GM19023 (cell line): ENCODE measurements at regions not wholly inside any gene's neighbourhood (a gene's known extent, or its start where the extent isn't known, plus 50 kb on each side); places are given as distances from the start of the nearest gene placed in this dataset.

Source experiments
- ATAC-seq: cut with Tn5 transposase; IDR thresholded peaks from one replicate; pipeline ENCODE4 v1.9.1; 2021; ENCODE audit warnings: mild to moderate bottlenecking, moderate library complexity; ENCODE audit not compliant: unreplicated experiment

DNA sequence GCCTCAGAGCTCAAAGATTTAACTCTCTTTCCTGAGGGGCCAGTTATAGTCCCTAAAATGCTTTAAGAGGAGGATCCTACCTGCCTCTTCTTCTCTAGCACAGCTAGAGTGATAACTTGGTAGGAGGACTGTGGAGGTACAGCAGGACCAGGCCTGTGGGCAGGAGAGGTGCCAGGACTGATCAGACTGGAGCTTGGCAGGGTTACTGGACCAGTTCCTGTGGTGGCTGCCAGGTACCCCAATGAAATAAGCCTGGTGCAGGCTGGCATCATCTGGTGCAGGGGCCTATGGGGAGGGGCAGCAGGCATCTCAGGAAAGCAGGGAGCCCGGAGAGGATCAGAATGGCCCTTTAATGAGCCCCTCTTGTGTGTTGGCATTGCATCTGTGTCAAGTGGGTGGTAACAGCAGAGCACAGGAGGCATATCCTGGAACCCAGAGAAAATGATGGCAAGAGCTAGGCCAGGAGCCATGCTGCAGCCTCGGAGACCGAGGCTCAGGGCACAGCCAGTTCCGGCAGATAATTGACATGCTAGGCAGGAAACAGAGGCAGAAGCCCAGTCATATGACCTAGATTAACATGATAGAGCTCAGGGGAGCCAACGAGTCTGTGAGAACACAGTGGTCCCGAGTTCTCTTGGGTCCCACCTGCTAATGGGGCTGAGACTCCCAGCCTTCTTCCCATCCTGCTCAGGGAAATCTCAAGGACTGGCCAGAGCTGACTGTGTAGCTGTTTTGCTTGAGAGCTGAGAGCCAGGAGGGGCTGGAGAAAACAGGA lies 187.5 kb upstream of the ZBED5 start:
- no peak for ATAC-seq

DNA sequence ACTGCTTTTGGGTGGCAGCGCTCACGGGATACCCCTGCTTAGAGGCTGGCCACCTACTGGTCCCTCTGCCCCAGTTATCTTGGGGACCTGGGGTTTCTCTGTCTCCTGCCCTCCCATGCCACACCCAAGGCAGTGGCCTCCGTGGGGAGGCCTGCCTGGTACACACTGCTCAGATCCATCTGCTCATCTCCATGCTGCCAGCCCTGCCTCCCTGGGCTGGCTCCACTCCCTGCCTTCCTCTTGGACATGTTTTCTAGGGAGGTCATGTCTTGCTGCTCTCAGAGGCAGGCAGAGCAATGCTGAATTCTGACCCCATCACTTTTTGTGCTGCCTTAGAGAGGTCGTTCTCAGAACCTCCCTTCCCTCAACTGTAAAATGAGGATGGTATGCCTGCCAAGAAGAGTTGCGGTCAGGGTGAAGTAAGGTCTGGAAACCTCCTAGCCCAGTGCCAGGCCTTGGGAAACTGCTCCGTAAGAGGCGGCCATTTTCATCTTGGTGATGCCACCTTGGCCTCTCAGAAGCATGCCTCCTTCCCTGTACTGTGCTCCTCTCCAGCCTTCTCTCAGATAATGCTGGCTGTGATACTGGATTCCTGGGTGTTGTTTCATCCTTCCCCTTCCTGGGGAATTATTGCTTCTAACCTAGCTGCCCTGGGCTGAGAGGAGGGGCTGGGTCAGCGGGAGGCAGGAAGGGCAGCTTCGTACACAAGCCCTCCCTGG lies 186.4 kb upstream of the ZBED5 start:
- no peak for ATAC-seq

DNA sequence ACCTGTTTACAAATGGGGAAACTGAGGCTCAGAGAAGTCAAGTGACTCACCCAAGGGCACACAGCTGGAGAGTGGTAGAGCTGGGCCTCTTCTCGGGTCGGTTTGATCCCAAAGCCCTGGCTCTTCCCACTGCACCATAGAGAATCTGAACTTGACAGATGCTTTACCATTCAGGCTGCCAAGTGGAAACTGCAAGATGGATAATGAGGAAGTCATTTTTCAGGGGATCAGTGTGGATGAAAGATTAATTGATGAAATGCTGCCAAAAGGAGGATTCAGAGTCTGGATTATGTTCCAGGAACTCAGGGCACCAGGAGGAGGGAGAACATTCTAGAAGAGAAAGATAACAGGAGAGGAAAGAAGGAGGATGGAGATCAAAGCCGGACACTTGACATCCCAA lies 185.9 kb upstream of the ZBED5 start:
- ATAC-seq = no peak

DNA sequence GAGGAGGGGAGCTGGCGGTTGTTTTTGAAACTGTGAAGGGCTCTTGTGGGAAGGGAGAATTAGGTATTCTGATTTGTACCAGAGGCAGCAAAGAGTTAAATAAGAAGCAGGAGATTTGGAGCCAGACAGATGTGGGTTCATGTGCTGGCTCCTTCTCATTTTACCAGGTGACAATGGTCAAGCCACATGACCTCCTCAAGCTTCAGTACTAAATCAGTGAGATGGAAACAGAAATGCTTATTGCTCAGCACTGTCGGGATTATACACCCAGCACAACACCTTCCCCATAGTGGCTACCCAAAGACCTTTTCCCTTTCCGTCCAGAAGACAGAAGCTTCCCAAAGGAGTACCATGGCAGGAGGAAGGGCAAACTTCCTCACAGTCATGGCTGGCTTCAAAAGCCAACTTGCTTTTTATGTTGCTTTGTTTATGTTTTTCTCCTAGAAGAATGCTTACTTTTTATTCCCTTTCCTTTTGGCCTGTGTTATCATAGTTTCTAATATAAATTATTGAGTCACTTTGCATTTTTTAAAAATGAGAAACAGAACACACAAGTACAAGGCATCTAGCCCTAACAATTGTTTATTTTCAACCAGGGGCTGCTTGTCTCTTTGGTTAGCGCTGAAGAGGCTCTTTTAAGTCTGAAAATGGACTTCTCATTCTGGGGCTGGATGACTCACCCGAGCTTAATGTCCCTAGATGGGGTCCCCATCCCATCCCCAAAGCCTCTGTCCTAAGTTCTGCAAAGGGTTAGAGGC lies 181.5 kb upstream of the ZBED5 start:
- no peak for ATAC-seq

DNA sequence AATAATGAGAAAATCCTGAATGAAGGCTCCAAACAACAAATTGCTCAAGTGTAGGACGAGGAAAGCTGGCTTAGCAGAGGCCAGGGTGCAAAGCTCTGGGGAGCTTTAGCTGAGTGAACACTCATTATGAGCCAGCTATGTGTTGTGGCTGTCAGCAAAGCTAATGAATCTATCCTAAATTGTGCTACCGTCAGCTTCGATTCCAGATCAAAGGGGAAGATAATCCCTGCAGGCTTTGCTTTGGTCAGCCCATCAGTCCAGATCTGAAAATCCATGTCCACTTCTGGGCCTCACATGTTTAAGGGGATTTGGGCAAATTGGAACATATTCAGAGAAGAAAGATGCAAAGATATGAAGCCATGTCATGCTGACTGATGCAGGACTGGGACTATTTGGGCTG lies 180.9 kb upstream of the ZBED5 start:
- no peak for ATAC-seq

DNA sequence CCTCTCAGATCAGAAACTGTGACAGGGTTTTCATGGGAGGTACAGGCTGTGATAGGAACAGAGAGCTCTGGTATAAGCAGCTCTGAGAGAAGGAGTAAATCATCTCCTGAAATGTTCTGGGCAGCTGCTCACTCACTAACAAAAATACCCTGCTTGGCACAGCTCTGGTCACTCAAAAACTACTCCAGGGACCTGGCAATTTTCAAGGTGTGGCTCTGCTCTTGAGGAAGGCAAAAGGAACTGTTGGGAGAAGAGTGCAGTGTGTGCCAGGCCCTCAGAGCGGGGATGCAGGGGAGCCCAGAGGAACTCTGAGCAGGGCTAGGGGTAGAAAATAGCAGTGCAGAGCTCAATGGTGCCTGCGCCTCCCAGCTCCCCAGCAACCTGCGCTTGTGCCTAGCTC lies 180.5 kb upstream of the ZBED5 start:
- ATAC-seq = no peak

DNA sequence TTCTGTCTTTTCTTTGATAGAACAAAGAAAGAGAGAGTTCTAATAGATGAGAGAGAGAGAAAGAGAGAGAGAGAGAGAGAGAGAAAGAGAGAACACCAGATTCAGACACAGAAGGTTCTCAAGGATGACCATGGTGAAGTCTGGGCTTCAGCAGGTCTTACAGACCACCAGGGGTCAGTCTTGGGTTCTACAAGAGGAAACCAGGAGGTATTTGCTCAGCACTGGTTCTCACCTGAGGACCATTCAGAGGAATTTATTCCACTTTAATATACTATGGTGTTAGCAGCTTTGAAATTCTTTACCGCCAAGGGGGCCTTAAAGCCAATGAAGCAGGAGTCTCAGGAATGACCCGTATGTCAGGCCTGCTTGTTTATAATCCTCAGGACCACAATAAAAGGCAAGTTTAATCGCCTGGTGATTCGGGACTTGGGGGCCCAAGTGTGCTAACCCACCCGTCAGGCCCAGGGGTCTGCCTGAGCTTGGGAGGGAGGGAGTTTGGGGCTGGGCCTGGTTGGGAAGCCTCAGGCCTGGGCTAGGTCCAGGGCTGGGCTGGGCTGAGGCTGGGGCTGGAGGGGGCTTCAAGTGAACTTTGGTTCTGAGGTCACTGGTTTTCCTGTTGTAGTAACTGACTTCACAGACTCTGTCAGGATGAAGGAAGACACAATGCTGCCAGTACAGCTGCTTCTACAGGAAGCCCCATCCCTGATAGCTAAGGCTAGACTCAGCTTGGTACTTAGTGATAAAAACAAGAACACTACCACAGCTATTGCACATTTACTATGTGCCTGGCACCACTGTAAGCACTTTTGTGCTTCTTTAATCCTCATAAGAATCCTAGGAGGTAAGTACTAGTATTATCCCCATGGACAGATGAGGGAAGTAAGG lies 179.2 kb upstream of the ZBED5 start:
- no peak for ATAC-seq

DNA sequence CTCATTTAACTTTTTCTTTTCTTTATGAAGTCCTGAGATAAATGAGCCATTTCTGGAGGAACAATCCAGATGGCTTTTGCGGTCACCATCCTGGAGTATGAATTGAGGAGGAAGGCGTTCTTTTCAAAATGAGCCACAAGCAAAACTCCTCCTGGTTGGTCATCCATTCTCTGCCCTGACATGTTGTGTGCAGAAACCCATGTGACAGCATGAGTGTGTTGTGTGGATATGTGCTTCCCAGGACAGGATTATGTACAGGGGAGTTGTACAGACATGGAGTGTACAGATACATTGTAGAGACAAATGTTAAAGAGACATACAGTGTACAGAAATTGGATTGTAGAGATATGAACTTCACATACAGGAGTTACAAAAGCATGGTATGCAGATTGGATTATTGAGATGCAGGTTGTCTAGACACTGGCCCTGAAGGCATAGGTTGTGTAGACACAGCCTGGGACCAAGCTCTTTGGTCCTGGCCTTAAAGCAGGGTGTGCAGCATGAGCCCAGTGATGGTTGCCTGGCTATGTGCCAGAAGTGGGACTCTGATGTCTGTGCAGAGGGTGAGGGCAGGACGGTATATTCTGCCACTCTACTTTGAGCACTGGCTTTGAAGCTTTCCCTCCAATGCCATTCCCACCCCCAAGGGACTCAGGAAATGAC lies 178.5 kb upstream of the ZBED5 start:
- no peak for ATAC-seq

DNA sequence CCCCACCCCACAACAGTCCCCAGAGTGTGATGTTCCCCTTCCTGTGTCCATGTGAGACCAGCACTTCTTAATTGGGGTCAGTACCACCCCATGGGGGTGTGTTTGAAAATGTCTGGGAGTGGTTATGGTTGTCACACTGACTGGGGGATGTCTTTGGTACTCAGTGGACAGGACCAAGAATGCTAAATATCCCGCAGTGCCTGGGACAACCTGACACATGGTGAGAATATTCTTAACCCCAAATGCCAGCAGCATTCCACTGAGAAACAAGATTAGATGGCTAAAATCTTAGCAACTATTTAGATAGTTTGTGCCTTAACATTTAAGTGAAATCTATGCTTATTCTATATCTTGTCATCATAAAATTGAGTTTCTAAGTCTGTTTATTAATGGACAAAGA lies 177.5 kb upstream of the ZBED5 start:
- ATAC-seq = no peak

DNA sequence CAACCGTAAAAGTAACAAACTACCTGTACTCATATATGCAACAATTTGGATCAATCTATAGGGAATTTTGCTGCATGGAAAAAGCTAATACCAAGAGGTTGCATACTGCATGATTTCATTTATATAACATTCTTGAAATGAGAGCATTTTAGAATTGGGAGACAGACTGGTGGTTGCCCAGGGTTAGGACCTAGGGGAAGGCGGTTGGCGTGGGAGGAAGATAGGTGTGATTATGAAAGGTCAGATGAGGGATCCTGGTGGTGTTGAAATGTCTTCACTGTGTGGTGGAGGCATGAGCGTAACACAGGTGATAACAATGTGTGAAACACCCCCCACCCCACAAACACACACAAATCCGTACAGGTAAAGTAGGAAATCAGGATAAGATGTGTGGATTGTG lies 176.6 kb upstream of the ZBED5 start:
- no peak for ATAC-seq

DNA sequence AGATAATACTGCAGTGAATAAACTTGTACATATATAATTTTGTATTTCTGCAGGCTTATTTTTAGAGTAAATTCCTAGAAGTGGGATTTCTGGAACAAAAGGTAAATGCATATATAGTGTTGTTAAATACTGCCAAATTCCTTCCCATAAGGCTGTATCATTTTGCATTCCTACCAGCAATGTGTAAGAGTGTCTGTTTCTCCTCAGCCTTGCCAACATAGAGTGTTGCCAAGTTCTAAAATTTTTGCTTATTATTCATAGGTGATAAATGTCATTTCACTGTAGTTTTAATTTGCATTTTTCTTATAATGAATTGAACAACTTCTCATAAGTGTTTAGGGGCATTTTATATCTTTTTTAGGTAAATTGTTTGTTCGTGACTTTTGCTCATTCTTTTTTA lies 174.2 kb upstream of the ZBED5 start:
- ATAC-seq = no peak

DNA sequence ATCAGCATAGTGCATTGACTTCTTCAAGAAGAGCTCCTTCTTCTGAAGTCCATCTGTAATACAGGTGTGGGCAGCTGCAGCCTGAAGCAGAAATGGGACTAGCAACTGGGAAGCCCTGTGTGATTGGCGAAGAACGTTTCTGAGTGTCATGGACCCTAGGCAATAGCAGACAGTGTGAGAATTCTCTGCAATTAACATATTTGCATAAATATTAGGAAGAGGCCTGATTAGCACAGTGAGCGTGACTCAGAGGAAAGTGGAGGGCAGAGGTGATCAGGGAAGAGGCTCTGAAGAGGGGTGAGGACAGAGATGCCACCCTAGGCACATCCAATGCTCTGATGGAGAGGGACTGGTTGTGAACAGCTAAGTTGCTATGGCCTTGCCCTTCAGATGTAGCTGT lies 171.2 kb upstream of the ZBED5 start:
- no peak for ATAC-seq

DNA sequence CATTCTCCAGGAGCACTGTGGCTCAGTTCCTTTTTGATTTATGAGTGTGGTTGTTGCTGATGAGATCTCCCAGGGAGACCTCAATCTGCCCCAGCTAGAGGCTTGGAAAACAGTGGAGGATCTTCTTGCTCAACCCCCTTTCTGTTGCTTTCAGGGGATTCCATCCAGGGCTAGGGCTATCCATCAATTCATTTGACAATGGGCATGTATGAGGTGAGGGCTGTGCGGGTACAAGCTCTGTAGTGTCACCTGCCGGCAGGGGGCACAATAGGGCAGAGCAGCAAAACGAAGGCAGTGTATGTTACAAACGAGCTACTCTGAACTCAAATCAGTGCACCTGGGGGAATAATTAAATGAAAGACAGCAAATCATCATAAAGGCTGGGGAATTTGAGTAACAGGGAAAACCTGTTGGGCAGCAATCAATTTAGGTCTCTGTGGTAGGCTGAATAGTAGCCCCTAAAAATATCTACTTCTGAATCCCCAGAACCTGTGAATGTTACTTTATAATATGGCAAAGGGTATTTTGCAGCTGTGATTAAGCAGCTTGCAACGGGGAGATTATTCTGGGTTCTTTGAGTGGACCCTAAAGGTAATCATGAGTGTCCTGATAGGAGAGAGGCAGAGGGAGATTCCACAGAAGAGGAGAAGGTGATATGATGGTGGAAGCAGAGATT lies 170.3 kb upstream of the ZBED5 start:
- no peak for ATAC-seq

DNA sequence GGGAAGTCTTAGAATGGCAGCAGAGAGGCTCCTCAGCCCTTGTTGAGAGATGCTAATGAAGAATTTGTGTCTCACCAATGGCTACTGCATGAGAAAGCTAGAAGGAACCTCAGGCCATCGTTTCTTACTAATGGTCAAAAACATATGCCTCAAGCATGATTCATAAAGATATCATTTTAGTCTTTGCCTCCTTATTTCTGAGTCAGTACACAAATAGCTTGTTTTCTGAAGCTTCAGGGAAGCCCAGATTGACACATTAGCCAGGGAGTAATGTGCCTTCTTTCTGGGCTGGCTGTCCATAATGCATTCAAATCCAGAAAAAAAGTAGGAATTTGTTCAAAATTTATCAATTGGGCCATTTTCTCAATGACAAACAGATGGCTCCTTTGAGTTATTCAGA lies 169.4 kb upstream of the ZBED5 start:
- no peak for ATAC-seq

DNA sequence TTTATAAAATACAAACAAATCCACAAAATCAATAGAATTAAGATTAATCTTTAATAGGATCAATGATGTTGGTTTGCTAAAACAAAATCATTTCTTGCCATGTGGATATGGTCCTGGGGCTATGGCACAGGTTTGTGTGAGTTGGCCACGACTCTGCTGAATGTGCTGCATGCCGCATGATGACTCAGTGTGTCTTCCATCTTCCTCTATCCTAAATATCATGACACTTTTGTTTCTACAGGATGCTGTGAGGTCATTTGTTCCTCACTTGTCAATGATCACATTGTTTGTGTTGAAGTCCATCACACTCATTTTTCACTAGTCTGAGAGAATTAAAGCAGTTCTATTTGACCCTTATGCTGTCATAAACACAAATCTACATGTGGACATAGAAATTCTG lies 167.2 kb upstream of the ZBED5 start:
- ATAC-seq = no peak

DNA sequence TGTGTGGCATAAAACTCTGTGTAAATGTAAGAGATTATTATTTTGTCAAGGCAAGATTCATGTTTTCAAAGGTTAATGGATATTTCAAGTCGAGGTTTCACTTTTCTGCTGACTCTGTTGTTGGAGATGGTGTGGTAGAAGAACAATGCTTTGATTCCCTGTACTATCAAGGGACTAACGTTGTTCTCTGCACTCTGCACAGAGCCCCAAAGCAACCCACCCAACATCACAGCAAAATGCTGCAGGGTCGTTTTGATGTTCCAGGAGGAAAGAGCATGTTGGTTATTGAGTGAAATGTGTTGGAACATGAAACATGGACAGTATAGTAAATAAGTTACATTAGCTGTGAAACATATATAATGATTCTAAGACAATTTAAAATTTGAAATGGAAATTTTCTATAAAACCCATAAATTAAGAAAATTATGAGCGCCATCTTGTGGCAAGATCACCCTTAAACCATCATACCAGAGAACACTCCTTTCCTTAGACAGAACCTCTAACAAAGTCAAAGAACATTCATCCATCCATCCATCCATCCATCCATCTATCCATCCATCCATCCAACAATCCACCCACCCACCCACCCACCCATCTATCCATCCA lies 164.4 kb upstream of the ZBED5 start:
- ATAC-seq = no peak

DNA sequence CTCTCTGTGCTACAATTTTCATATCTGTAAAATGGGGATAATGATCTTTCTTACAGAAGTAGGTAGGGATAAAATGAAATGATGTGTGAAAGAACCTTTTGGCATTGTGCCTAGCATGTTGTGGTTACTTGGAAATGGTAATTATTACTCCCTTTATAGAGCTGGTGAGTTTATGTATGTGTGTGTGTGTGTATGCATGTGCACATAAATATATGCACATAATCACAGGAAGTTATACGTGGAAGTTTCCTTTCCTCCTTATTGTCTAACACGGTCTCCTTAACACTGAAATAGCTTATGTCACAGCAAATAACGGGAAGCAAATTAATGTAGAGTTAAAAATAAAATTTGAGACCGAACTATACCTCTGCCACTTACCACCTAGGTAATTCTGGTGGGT lies 163.7 kb upstream of the ZBED5 start:
- ATAC-seq = no peak

DNA sequence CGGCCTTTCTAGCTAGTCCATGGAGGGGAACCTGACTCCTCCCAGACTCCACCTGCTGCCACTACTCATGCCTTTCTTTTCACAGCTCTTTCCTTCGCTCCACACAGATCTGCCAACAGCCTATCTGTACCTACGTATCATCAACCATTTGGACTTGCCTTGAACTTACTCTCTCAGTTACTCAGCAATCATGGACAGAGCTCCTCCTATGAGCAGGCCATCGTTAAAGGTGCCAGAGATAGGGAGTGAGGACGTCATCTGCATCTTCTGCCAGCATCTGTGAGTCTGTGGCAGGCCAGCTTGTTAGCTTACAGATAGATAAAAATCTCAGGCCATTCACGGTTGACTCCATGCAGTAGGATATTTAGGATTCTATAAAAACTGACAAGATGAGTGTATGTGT lies 162.9 kb upstream of the ZBED5 start:
- ATAC-seq = no peak

DNA sequence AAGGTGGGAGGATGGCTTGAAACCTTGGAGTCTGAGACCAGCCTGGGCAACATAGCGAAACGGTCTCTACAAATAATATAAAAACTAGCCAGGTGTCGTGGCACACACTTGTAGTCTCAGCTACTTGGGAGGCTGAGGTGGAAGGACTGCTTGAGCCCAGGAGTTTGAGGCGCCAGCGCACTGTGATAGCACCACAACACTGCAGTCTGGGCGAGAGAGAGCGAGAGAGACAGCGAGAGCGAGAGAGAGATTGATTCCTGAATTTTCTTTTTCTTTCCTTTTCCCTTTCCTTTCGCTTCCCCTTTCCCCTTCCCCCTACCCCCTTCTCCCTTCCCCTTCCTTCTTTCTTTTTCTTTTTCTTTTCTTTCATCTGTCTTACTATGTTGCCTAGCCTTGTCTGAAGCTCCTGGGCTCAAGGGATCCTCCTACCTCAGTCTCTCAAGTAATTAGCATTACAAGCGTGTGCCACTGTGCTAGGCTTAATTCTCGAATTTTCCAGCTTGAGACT lies 162.4 kb upstream of the ZBED5 start:
- ATAC-seq = no peak
